Calu3 (cell line): ENCODE measurements at regions not wholly inside any gene's neighbourhood (a gene's known extent, or its start where the extent isn't known, plus 50 kb on each side); places are given as distances from the start of the nearest gene placed in this dataset.

Experiments
- BruUV-seq: library from RNA; stranded (reverse); fragments of 400-500 nt; replicated peaks from 2 replicates; lab custom pipeline; 2021; lab: Mats Ljungman, UMichigan
- CTCF ChIA-PET: fragments of 300-600 bp; sonication (Branson Sonifier 250); formaldehyde crosslinking; loops from one replicate; lab custom pipeline; 2022; ENCODE audit warnings: antibody characterized with exemption; lab: Charles Lee
- DNase-seq: peaks from one replicate; pipeline ENCODE4 v3.0.0; 2022
- H3K27ac Mint-ChIP-seq: one replicate; pipeline ENCODE4 v1.8.0; 2022; ENCODE audit warnings: mixed read lengths; ENCODE audit not compliant: unreplicated experiment
- H3K27me3 Mint-ChIP-seq: one replicate; pipeline ENCODE4 v1.8.0; 2022; ENCODE audit warnings: mixed read lengths; ENCODE audit not compliant: unreplicated experiment
- H3K36me3 Mint-ChIP-seq: one replicate; pipeline ENCODE4 v1.8.0; 2022; ENCODE audit warnings: mild to moderate bottlenecking, moderate library complexity, mixed read lengths; ENCODE audit not compliant: insufficient read depth, unreplicated experiment
- H3K4me1 Mint-ChIP-seq: one replicate; pipeline ENCODE4 v1.8.0; 2022; ENCODE audit warnings: mild to moderate bottlenecking, low read depth, mixed read lengths; ENCODE audit not compliant: unreplicated experiment
- H3K4me3 Mint-ChIP-seq: one replicate; pipeline ENCODE4 v1.8.0; 2022; ENCODE audit warnings: mild to moderate bottlenecking, low read depth, moderate library complexity, mixed read lengths; ENCODE audit not compliant: unreplicated experiment
- H3K9me3 Mint-ChIP-seq: one replicate; pipeline ENCODE4 v1.8.0; 2022; ENCODE audit warnings: low read depth, mixed read lengths; ENCODE audit not compliant: unreplicated experiment
- intact Hi-C: fragments of 100-400 bp; cut with micrococcal nuclease; formaldehyde crosslinking; loops from one replicate; pipeline ENCODE4 v1.10.0; 2022; ENCODE audit not compliant: unreplicated experiment
- TF ChIP-seq, protein P1 (sequence below): fragments of 200-600 bp; IDR thresholded peaks from one replicate; pipeline ENCODE4 v1.8.0; 2022; ENCODE audit warnings: antibody characterized with exemption; ENCODE audit not compliant: unreplicated experiment

DNA sequence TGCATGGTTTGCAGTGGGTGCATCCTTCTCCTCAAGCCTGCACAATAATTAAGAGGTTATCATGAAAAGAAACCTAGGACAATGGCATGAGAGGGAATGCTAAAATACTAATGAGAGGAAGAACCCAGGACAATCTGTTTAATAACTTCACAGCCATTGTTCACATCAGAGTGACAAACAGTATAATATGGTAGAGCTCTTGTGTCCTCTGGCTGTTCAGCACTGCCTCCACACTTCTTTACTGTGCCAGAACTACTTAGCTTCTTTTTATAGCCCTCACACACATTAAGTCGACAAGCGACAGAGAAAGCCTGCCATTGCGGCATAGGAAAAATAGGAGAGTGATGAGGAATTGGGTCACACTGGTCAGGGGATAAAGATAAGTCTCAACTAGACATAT is 65.0 kb upstream of the MEIS2 start:
- CTCF ChIA-PET = no interaction called here
- Mint-ChIP-seq H3K36me3 (no peaks in the 10 kb centered on the region), H3K27me3 (no peaks in the 10 kb centered on the region), H3K4me3 (no peak overlapping the region), H3K27ac (no peak overlapping the region), H3K9me3 (no peaks in the 10 kb centered on the region), H3K4me1 (no peaks in the 10 kb centered on the region)
- BruUV-seq = no TSS peak
- DNase-seq = no peak
- intact Hi-C loops = no loop called here
- TF ChIP-seq, protein P1, sequence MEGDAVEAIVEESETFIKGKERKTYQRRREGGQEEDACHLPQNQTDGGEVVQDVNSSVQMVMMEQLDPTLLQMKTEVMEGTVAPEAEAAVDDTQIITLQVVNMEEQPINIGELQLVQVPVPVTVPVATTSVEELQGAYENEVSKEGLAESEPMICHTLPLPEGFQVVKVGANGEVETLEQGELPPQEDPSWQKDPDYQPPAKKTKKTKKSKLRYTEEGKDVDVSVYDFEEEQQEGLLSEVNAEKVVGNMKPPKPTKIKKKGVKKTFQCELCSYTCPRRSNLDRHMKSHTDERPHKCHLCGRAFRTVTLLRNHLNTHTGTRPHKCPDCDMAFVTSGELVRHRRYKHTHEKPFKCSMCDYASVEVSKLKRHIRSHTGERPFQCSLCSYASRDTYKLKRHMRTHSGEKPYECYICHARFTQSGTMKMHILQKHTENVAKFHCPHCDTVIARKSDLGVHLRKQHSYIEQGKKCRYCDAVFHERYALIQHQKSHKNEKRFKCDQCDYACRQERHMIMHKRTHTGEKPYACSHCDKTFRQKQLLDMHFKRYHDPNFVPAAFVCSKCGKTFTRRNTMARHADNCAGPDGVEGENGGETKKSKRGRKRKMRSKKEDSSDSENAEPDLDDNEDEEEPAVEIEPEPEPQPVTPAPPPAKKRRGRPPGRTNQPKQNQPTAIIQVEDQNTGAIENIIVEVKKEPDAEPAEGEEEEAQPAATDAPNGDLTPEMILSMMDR = no peak

DNA sequence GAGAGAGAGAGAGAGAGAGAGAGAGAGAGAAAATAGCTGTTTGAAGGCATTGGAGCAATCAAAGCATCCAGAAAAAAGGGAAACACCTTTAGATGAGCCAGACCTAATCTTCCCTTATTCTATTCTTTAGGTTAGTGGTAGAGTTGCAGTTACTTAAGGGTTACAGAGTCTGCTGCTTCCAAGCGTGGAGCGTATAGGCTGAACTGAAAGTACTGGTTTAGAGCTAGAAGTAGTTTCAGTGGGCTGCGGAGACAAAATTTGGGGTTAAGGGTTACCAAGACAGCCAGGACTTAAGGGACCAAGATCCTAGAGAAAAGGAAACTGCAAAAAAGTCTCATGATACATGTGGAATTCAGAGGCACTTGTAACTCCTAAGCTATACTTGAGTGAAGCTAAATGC is 66.1 kb upstream of the MEIS2 start:
- no peaks in the 10 kb centered on the region for H3K36me3 Mint-ChIP-seq
- no peaks in the 10 kb centered on the region for H3K4me1 Mint-ChIP-seq
- H3K27me3 Mint-ChIP-seq = no peaks in the 10 kb centered on the region
- no peak overlapping the region for H3K27ac Mint-ChIP-seq
- TF ChIP-seq, protein P1 = no peak
- intact Hi-C loops = no loop called here
- no peak overlapping the region for H3K4me3 Mint-ChIP-seq
- H3K9me3 Mint-ChIP-seq = no peaks in the 10 kb centered on the region
- no peak for DNase-seq
- CTCF ChIA-PET = no interaction called here
- BruUV-seq = no TSS peak

DNA sequence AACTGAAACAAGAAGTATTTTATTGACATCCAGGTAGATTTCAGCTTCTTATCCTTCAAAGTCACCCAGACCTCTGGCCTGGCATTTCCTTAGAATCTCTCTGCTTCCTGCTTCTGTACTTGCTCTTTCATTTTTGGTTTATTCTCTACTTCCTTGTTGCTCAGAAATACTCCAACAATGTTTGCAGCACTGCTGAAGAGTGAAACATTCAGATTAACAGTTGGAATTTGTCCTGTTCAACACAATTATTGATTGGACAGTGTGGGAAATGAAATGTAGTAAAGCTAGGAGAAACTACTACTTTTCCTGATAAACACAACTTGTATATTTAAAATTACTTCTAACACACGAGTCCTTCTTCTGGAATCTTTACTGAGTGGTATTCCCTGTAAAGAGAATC is 81.0 kb upstream of the MEIS2 start:
- Mint-ChIP-seq H3K4me3 (no peak overlapping the region), H3K4me1 (peaks cover 11% of the 10 kb centered on the region), H3K36me3 (no peaks in the 10 kb centered on the region), H3K27me3 (no peaks in the 10 kb centered on the region), H3K27ac (peak overlapping the region; percentile 33), H3K9me3 (no peaks in the 10 kb centered on the region)
- no TSS peak for BruUV-seq
- CTCF ChIA-PET = no interaction called here
- DNase-seq = no peak
- intact Hi-C loops = no loop called here
- TF ChIP-seq, protein P1 = no peak

DNA sequence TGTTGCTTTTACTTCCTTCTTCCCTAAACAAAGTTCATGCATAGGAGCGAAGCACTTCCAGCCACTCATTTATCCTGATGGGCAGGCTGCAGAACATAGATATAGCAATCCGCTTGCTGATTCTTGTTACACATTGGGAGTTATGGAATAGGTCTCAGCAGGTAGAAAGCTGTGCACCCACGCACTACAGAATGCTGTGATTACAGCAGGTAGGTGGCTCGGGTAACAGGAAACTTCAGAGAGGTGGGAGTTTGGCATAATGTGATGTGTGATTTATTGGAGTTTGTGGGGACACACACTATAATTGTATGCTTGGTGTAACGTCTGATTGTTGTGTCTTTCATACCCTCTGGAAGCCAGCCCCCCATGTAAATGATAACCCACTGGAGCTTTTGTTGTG is 99.2 kb upstream of the MEIS2 start:
- CTCF ChIA-PET = no interaction called here
- H3K4me3 Mint-ChIP-seq = no peak overlapping the region

More for the DNA sequence above, 99.2 kb upstream of the MEIS2 start:
- Mint-ChIP-seq H3K4me1 (no peaks in the 10 kb centered on the region), H3K27me3 (no peaks in the 10 kb centered on the region), H3K27ac (no peak overlapping the region), H3K36me3 (no peaks in the 10 kb centered on the region), H3K9me3 (no peaks in the 10 kb centered on the region)
- TF ChIP-seq, protein P1 = no peak
- BruUV-seq = no TSS peak
- intact Hi-C loops = no loop called here
- DNase-seq = no peak
